ENCODE measurements at regions not wholly inside any gene's neighbourhood (a gene's known extent, or its start where the extent isn't known, plus 50 kb on each side); places are given as distances from the start of the nearest gene placed in this dataset.

DNA sequence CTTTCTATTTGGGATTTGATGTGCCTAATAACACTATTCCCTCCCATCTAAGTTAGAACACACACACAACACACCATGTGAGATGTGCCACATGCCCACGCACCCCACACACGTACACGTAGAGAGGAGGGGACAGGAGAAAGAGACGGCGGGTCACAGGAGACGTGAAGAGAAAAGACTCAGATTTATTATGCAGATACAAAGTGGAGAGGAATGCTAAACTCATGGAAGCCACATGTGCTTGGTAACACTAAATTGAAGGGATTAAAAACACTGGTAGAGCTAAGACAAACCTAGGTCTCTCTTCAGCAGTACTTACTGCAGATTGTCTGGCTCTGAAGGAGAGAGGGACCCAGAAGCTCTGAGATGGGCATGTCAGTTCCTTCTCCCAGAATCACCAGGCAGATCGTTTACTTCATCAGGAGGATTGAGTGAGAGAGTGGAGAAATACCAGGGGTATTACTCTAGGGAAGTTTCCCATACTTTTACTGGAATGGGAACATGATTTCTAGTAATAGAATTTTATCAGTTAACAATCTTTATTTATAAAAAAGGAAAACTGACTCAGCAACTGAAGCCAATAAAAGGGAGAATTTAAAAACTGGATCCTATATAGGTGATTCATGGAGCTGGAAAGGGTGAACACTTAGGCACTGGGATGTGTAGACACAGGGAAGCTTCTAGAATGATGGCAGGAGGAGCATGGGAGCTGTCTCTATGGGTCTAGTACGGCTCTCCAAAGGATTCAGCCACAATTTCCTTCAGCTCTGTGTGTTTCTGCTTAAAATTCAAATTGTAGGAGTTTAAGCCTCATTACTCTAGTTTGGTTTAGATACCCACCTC is 139.4 kb downstream of the MACIR start:
- no peak for DNase-seq
- H3K4me1 ChIP-seq (ENCODE audit: insufficient read depth, low read length): no peaks in the 10 kb centered on the region
- H3K4me3 ChIP-seq (ENCODE audit: low read length in 2 of 2): no peak overlapping the region
- no peak overlapping the region for H3K27ac Mint-ChIP-seq
- intact Hi-C loops (cut with micrococcal nuclease): no loop called here
- ChIA-PET CTCF (ENCODE audit: partially characterized antibody) (no interaction called here), POLR2A (ENCODE audit: partially characterized antibody) (no interaction called here)
- H3K4me1 Mint-ChIP-seq: peaks cover 0 to 6% (median under 1%) of the 10 kb centered on the region in 4 donors
- H3K4me3 Mint-ChIP-seq: no peak overlapping the region
- no peak overlapping the region for H3K27ac ChIP-seq (ENCODE audit: low read depth, low read length)
- H3K36me3 Mint-ChIP-seq: no peaks in the 10 kb centered on the region
- no peaks in the 10 kb centered on the region for H3K27me3 ChIP-seq (ENCODE audit: insufficient read depth, low read length)
- no peaks in the 10 kb centered on the region for H3K9me3 ChIP-seq (ENCODE audit: control insufficient read depth in 1 of 2, low read length in 2 of 2)
- H3K27me3 Mint-ChIP-seq: peaks cover 1 to 3% of the 10 kb centered on the region in 2 donors
- H3K36me3 ChIP-seq (ENCODE audit: insufficient read depth, low read length): no peaks in the 10 kb centered on the region
- H3K9me3 Mint-ChIP-seq: peaks cover 0 to 2% (median 0%) of the 10 kb centered on the region in 8 donors

DNA sequence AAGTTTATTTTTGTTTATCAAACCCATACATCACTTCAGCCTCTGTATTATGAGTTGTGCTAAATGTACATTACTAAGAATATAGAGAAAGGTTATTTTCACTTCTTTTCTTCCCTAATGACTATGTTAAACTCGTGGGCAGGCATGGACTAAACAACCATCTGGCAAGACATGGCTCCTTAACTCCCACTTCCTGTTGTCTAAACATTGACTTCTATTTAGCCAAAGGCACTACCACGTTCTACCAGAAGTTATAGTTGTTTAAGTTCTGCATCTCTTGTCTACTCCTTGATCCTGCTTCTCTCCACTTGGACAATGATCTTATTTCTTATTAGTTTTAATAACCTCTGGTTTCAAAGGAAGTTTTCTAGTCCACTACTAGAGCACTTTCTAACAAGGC is 136.1 kb downstream of the MACIR start:
- Histone ChIP-seq H3K36me3 (ENCODE audit: insufficient read depth, low read length) (no peaks in the 10 kb centered on the region), H3K27me3 (ENCODE audit: insufficient read depth, low read length) (no peaks in the 10 kb centered on the region), H3K27ac (ENCODE audit: low read depth, low read length) (no peak overlapping the region), H3K4me3 (ENCODE audit: low read length in 2 of 2) (no peak overlapping the region), H3K9me3 (ENCODE audit: control insufficient read depth in 1 of 2, low read length in 2 of 2) (no peaks in the 10 kb centered on the region), H3K4me1 (ENCODE audit: insufficient read depth, low read length) (no peaks in the 10 kb centered on the region)
- peaks cover 0 to 6% (median under 1%) of the 10 kb centered on the region in 4 donors for H3K4me1 Mint-ChIP-seq
- no peak for DNase-seq
- H3K9me3 Mint-ChIP-seq: peaks cover 0 to 2% (median 0%) of the 10 kb centered on the region in 8 donors
- POLR2A ChIA-PET (ENCODE audit: partially characterized antibody): no interaction called here
- intact Hi-C loops (cut with micrococcal nuclease): no loop called here
- H3K36me3 Mint-ChIP-seq: no peaks in the 10 kb centered on the region
- H3K27ac Mint-ChIP-seq: no peak overlapping the region
- peaks cover 0 to 3% of the 10 kb centered on the region in 2 donors for H3K27me3 Mint-ChIP-seq
- CTCF ChIA-PET (ENCODE audit: partially characterized antibody): no interaction called here
- no peak overlapping the region for H3K4me3 Mint-ChIP-seq

DNA sequence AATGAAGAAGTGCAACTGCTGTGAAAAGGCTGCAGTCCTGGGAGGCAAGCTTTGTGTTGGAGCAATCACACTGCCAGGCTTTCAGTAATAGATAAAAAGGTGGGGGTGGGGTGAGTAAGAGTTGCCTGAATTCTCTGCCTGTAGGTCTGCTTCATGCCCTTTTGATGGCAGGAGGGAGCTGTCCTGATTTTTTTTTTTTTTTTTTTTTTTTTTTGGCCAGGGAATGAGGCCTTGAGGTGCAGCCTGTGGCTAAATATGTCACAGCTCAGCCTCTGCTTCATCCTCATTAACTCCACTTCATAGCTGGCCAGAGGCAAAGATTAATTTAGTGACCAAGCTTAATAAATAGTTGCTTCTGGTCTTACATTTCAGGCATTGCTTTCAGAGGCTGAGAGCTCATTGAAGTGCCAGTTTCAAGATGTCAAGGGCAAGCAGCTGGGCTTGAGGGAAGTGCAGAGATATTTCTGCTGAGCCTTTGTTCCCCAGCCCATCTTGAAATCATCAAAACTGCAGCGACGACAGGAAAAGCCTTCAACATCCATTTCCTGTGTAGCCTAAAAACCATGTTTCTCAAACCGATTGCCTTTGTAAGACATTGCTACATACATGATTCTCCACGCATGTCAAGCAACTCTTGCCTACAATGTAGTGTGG is 134.7 kb downstream of the MACIR start:
- Histone ChIP-seq H3K27ac (ENCODE audit: low read depth, low read length) (no peak overlapping the region), H3K36me3 (ENCODE audit: insufficient read depth, low read length) (no peaks in the 10 kb centered on the region), H3K9me3 (ENCODE audit: control insufficient read depth in 1 of 2, low read length in 2 of 2) (no peaks in the 10 kb centered on the region), H3K4me1 (ENCODE audit: insufficient read depth, low read length) (no peaks in the 10 kb centered on the region), H3K4me3 (ENCODE audit: low read length in 2 of 2) (no peak overlapping the region), H3K27me3 (ENCODE audit: insufficient read depth, low read length) (no peaks in the 10 kb centered on the region)
- DNase-seq: no peak
- Mint-ChIP-seq H3K27me3 (peaks cover 0 to 7% of the 10 kb centered on the region in 2 donors), H3K4me3 (no peak overlapping the region), H3K36me3 (no peaks in the 10 kb centered on the region), H3K4me1 (peaks cover 0 to 6% (median under 1%) of the 10 kb centered on the region in 4 donors), H3K9me3 (peaks cover 0 to 2% (median 0%) of the 10 kb centered on the region in 8 donors), H3K27ac (no peak overlapping the region)
- intact Hi-C loops (cut with micrococcal nuclease): no loop called here
- POLR2A ChIA-PET (ENCODE audit: partially characterized antibody): no interaction called here
- CTCF ChIA-PET (ENCODE audit: partially characterized antibody): interaction anchor here (0.7 kb wide), 1 partner anchor 10 kb away, joined by 4 read pairs; no protein-coding TSS in a partner anchor

DNA sequence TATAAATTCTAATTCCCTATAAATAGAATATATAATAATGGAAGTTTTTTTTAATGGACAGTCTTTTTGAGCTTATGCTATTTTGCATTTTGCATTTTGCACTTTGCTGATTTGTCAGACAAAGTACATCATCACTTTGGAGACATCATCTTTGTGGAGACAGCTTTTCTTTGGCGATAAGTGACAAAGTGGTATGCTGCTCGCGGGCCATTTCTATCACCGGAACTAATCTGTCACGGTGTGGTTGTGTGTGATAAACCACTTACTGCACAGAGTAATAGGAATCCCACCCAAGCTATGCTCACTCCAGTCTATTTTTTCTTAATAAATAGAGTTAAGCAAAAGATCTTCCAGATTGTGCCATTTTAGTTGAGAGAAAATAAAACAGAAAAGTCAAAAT is 133.1 kb downstream of the MACIR start:
- Mint-ChIP-seq H3K4me1 (peaks cover 0 to 6% (median under 1%) of the 10 kb centered on the region in 4 donors), H3K9me3 (peaks cover 0 to 2% (median 0%) of the 10 kb centered on the region in 8 donors), H3K4me3 (no peak overlapping the region), H3K36me3 (no peaks in the 10 kb centered on the region), H3K27me3 (peaks cover 0 to 4% of the 10 kb centered on the region in 2 donors), H3K27ac (no peak overlapping the region)
- Histone ChIP-seq H3K4me1 (ENCODE audit: insufficient read depth, low read length) (no peaks in the 10 kb centered on the region), H3K9me3 (ENCODE audit: control insufficient read depth in 1 of 2, low read length in 2 of 2) (no peaks in the 10 kb centered on the region), H3K27ac (ENCODE audit: low read depth, low read length) (no peak overlapping the region), H3K36me3 (ENCODE audit: insufficient read depth, low read length) (no peaks in the 10 kb centered on the region), H3K27me3 (ENCODE audit: insufficient read depth, low read length) (no peaks in the 10 kb centered on the region), H3K4me3 (ENCODE audit: low read length in 2 of 2) (no peak overlapping the region)
- no peak for DNase-seq
- ChIA-PET CTCF (ENCODE audit: partially characterized antibody) (no interaction called here), POLR2A (ENCODE audit: partially characterized antibody) (no interaction called here)
- intact Hi-C loops (cut with micrococcal nuclease): no loop called here

DNA sequence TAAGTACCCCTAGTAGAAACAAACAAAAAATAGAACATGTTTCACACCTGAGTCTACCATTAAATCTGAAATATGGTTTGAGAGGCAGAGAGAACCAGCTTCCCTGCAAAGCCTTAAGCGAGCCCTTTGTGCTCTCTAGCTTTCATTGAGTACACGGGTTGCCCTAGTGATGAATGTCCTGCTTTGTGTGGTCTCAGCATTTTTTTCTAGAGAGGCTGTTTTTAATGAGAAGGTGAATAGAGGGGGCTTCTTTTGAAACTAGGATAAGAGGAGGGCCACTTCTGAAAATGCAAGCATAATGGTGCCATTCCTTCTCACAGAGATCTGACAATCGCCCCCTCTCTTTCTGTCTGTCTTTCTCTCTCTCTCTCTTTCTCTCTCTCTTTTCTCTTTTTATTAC is 131.3 kb downstream of the MACIR start:
- POLR2A ChIA-PET (ENCODE audit: partially characterized antibody): no interaction called here
- CTCF ChIA-PET (ENCODE audit: partially characterized antibody): no interaction called here
- H3K36me3 Mint-ChIP-seq: no peaks in the 10 kb centered on the region

DNA sequence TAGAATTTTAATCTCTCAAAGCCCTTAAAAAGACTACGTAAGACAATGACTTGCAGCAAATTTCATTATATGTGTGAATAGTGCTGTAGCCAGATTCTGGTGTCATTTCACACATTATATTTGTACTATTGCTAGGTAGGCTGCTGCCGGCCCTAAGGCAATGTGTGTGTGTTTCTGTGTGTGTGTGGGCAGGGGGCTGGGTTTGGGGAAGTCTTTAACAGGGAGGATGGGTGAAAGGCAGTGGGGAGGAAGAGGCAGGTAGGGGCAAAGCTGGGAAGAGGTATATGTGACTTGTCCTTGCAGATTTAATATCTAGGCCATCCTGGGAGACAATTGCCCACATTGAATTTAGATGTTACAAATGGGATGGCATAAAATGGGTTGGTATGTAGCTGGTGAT is 130.8 kb downstream of the MACIR start:
- intact Hi-C loops (cut with micrococcal nuclease): no loop called here
- no peak for DNase-seq
- POLR2A ChIA-PET (ENCODE audit: partially characterized antibody): no interaction called here

More for the DNA sequence above, 131.3 kb downstream of the MACIR start:
- no peaks in the 10 kb centered on the region for H3K27me3 ChIP-seq (ENCODE audit: insufficient read depth, low read length)
- DNase-seq: no peak
- no peak overlapping the region for H3K4me3 ChIP-seq (ENCODE audit: low read length in 2 of 2)
- Mint-ChIP-seq H3K4me1 (peaks cover 0 to 6% (median under 1%) of the 10 kb centered on the region in 4 donors), H3K27me3 (peaks cover 1 to 4% of the 10 kb centered on the region in 2 donors), H3K27ac (no peak overlapping the region), H3K9me3 (peaks cover 0 to 2% (median under 1%) of the 10 kb centered on the region in 8 donors), H3K4me3 (no peak overlapping the region)
- H3K4me1 ChIP-seq (ENCODE audit: insufficient read depth, low read length): no peaks in the 10 kb centered on the region
- H3K9me3 ChIP-seq (ENCODE audit: control insufficient read depth in 1 of 2, low read length in 2 of 2): no peaks in the 10 kb centered on the region
- intact Hi-C loops (cut with micrococcal nuclease): no loop called here
- H3K27ac ChIP-seq (ENCODE audit: low read depth, low read length): no peak overlapping the region
- H3K36me3 ChIP-seq (ENCODE audit: insufficient read depth, low read length): no peaks in the 10 kb centered on the region

DNA sequence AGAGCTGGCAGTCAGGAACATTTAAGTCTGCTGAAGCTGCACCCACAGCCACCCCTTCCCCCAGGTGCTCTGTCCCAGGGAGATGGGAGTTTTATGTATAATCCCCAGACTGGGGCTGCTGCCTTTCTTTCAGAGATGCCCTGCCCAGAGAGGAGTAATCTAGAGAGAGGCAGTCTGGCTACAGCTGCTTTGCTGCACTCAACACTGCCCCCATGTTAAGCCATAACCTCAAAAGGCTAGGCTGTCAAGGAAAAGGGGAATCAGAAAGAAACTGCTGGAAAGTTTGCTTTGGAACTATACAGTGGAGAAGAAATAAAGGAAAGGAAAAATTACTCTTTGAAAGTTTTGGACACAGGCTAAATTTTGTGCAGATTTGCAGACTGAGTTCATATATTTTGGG is 127.2 kb downstream of the MACIR start:
- CTCF ChIA-PET (ENCODE audit: partially characterized antibody): no interaction called here
- H3K4me1 Mint-ChIP-seq: no peaks in the 10 kb centered on the region
- POLR2A ChIA-PET (ENCODE audit: partially characterized antibody): no interaction called here
- peaks cover 3 to 13% of the 10 kb centered on the region in 2 donors for H3K27me3 Mint-ChIP-seq
- H3K36me3 Mint-ChIP-seq: no peaks in the 10 kb centered on the region
- H3K27me3 ChIP-seq (ENCODE audit: insufficient read depth, low read length): no peaks in the 10 kb centered on the region
- H3K9me3 Mint-ChIP-seq: peaks cover 0 to 19% (median 12%) of the 10 kb centered on the region in 8 donors
- H3K9me3 ChIP-seq (ENCODE audit: control insufficient read depth in 1 of 2, low read length in 2 of 2): no peaks in the 10 kb centered on the region
- no peaks in the 10 kb centered on the region for H3K36me3 ChIP-seq (ENCODE audit: insufficient read depth, low read length)
- H3K27ac ChIP-seq (ENCODE audit: low read depth, low read length): no peak overlapping the region
- DNase-seq: no peak
- H3K4me1 ChIP-seq (ENCODE audit: insufficient read depth, low read length): no peaks in the 10 kb centered on the region
- H3K27ac Mint-ChIP-seq: no peak overlapping the region
- H3K4me3 Mint-ChIP-seq: no peak overlapping the region
- intact Hi-C loops (cut with micrococcal nuclease): no loop called here
- H3K4me3 ChIP-seq (ENCODE audit: low read length in 2 of 2): no peak overlapping the region

More for the DNA sequence above, 130.8 kb downstream of the MACIR start:
- Histone ChIP-seq H3K36me3 (ENCODE audit: insufficient read depth, low read length) (no peaks in the 10 kb centered on the region), H3K27ac (ENCODE audit: low read depth, low read length) (no peak overlapping the region), H3K9me3 (ENCODE audit: control insufficient read depth in 1 of 2, low read length in 2 of 2) (no peaks in the 10 kb centered on the region), H3K4me1 (ENCODE audit: insufficient read depth, low read length) (no peaks in the 10 kb centered on the region), H3K27me3 (ENCODE audit: insufficient read depth, low read length) (no peaks in the 10 kb centered on the region), H3K4me3 (ENCODE audit: low read length in 2 of 2) (no peak overlapping the region)
- Mint-ChIP-seq H3K9me3 (peaks cover 0 to 6% (median 2%) of the 10 kb centered on the region in 8 donors), H3K4me1 (peaks cover 0 to 6% (median under 1%) of the 10 kb centered on the region in 4 donors), H3K27ac (no peak overlapping the region), H3K27me3 (peaks cover 1 to 6% of the 10 kb centered on the region in 2 donors), H3K4me3 (no peak overlapping the region), H3K36me3 (no peaks in the 10 kb centered on the region)
- CTCF ChIA-PET (ENCODE audit: partially characterized antibody): no interaction called here

All from CD4-positive, alpha-beta memory T cell (primary cell).